ENCODE measurements at regions not wholly inside any gene's neighbourhood (a gene's known extent, or its start where the extent isn't known, plus 50 kb on each side); places are given as distances from the start of the nearest gene placed in this dataset.

GRCh38 chr2:144984038-144984437 is 464.1 kb upstream of the ZEB2 start:
- H3F3A ChIP-seq (ENCODE audit: low read length, unreplicated experiment): no peaks in the 10 kb centered on the region
- H2AFZ ChIP-seq (ENCODE audit: low read length): no peak overlapping the region
- H3K27me3 ChIP-seq (ENCODE audit: low read length): no peaks in the 10 kb centered on the region
- no peak overlapping the region for H3K4me3 ChIP-seq (ENCODE audit: low read length)
- TF ChIP-seq EZH2phosphoT487 (IDR thresholded peaks at IDR 0.05; ENCODE audit: borderline replicate concordance, low read length) (no peak), EZH2 (IDR thresholded peaks at IDR 0.05; ENCODE audit: low read length, unreplicated experiment) (no peak)
- TF ChIP-seq, protein P1, sequence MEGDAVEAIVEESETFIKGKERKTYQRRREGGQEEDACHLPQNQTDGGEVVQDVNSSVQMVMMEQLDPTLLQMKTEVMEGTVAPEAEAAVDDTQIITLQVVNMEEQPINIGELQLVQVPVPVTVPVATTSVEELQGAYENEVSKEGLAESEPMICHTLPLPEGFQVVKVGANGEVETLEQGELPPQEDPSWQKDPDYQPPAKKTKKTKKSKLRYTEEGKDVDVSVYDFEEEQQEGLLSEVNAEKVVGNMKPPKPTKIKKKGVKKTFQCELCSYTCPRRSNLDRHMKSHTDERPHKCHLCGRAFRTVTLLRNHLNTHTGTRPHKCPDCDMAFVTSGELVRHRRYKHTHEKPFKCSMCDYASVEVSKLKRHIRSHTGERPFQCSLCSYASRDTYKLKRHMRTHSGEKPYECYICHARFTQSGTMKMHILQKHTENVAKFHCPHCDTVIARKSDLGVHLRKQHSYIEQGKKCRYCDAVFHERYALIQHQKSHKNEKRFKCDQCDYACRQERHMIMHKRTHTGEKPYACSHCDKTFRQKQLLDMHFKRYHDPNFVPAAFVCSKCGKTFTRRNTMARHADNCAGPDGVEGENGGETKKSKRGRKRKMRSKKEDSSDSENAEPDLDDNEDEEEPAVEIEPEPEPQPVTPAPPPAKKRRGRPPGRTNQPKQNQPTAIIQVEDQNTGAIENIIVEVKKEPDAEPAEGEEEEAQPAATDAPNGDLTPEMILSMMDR (conservative IDR thresholded peaks at IDR 0.05; ENCODE audit: low read depth, low read length): no peak
- H3K79me2 ChIP-seq (ENCODE audit: low read length): no peaks in the 10 kb centered on the region
- DNase-seq: no peak
- BruUV-seq (replicated peaks): no TSS peak
- ATAC-seq: no peak
- no peak overlapping the region for H3K4me2 ChIP-seq (ENCODE audit: low read length)
- H3K9ac ChIP-seq (ENCODE audit: low read length): no peak overlapping the region
- H3K36me3 ChIP-seq (ENCODE audit: low read depth, low read length): no peaks in the 10 kb centered on the region
- intact Hi-C loops (cut with micrococcal nuclease): no loop called here
- H3K27ac ChIP-seq (ENCODE audit: low read length): no peak overlapping the region
- POLR2A ChIA-PET (ENCODE audit: unreplicated experiment): interaction anchor here (0.6 kb wide), 1 partner anchor 279 kb away, joined by 3 read pairs; no protein-coding TSS in a partner anchor
- CTCF ChIA-PET: no interaction called here
- no peaks in the 10 kb centered on the region for H3K4me1 ChIP-seq (ENCODE audit: insufficient read depth, low read length)
- no peaks in the 10 kb centered on the region for H4K20me1 ChIP-seq (ENCODE audit: low read length)
- no peaks in the 10 kb centered on the region for H3K9me3 ChIP-seq (ENCODE audit: low read length)
- H3K9me2 ChIP-seq (replicated peaks; ENCODE audit: low read length): no peaks in the 10 kb centered on the region

GRCh38 chr2:144983107-144983506 is 463.2 kb upstream of the ZEB2 start:
- H3K9ac ChIP-seq (ENCODE audit: low read length): no peak overlapping the region
- BruUV-seq (replicated peaks): no TSS peak
- no peak overlapping the region for H3K4me2 ChIP-seq (ENCODE audit: low read length)
- DNase-seq (no peak), ATAC-seq (no peak)
- no peaks in the 10 kb centered on the region for H3K4me1 ChIP-seq (ENCODE audit: insufficient read depth, low read length)
- no peaks in the 10 kb centered on the region for H3K9me3 ChIP-seq (ENCODE audit: low read length)
- ChIA-PET POLR2A (ENCODE audit: unreplicated experiment) (no interaction called here), CTCF (no interaction called here)
- H3K36me3 ChIP-seq (ENCODE audit: low read depth, low read length): no peaks in the 10 kb centered on the region
- H3K27ac ChIP-seq (ENCODE audit: low read length): no peak overlapping the region
- H2AFZ ChIP-seq (ENCODE audit: low read length): no peak overlapping the region
- H3K79me2 ChIP-seq (ENCODE audit: low read length): no peaks in the 10 kb centered on the region
- no peaks in the 10 kb centered on the region for H4K20me1 ChIP-seq (ENCODE audit: low read length)
- intact Hi-C loops (cut with micrococcal nuclease): no loop called here
- no peaks in the 10 kb centered on the region for H3K9me2 ChIP-seq (replicated peaks; ENCODE audit: low read length)
- no peaks in the 10 kb centered on the region for H3K27me3 ChIP-seq (ENCODE audit: low read length)
- TF ChIP-seq EZH2 (IDR thresholded peaks at IDR 0.05; ENCODE audit: low read length, unreplicated experiment): no peak
- no peaks in the 10 kb centered on the region for H3F3A ChIP-seq (ENCODE audit: low read length, unreplicated experiment)
- no peak overlapping the region for H3K4me3 ChIP-seq (ENCODE audit: low read length)

GRCh38 chr2:144982481-144982880 is 462.6 kb upstream of the ZEB2 start:
- no peaks in the 10 kb centered on the region for H3K79me2 ChIP-seq (ENCODE audit: low read length)
- no TSS peak for BruUV-seq (replicated peaks)
- intact Hi-C loops (cut with micrococcal nuclease): no loop called here
- no peaks in the 10 kb centered on the region for H3K9me3 ChIP-seq (ENCODE audit: low read length)
- ChIA-PET POLR2A (ENCODE audit: unreplicated experiment) (no interaction called here), CTCF (no interaction called here)
- no peak overlapping the region for H3K27ac ChIP-seq (ENCODE audit: low read length)
- H3K4me3 ChIP-seq (ENCODE audit: low read length): no peak overlapping the region
- TF ChIP-seq EZH2 (IDR thresholded peaks at IDR 0.05; ENCODE audit: low read length, unreplicated experiment): no peak
- no peak for TF ChIP-seq EZH2phosphoT487 (IDR thresholded peaks at IDR 0.05; ENCODE audit: borderline replicate concordance, low read length)
- TF ChIP-seq, protein P1 (conservative IDR thresholded peaks at IDR 0.05; ENCODE audit: low read depth, low read length): no peak
- H3F3A ChIP-seq (ENCODE audit: low read length, unreplicated experiment): no peaks in the 10 kb centered on the region
- no peaks in the 10 kb centered on the region for H3K9me2 ChIP-seq (replicated peaks; ENCODE audit: low read length)
- H2AFZ ChIP-seq (ENCODE audit: low read length): no peak overlapping the region
- no peaks in the 10 kb centered on the region for H3K27me3 ChIP-seq (ENCODE audit: low read length)
- DNase-seq (no peak), ATAC-seq (no peak)
- H3K4me1 ChIP-seq (ENCODE audit: insufficient read depth, low read length): no peaks in the 10 kb centered on the region
- no peaks in the 10 kb centered on the region for H3K36me3 ChIP-seq (ENCODE audit: low read depth, low read length)
- H3K9ac ChIP-seq (ENCODE audit: low read length): no peak overlapping the region
- no peaks in the 10 kb centered on the region for H4K20me1 ChIP-seq (ENCODE audit: low read length)
- no peak overlapping the region for H3K4me2 ChIP-seq (ENCODE audit: low read length)

Measured in PC-3 (cell line).